ENCODE measurements at regions not wholly inside any gene's neighbourhood (a gene's known extent, or its start where the extent isn't known, plus 50 kb on each side); places are given as distances from the start of the nearest gene placed in this dataset.

DNA sequence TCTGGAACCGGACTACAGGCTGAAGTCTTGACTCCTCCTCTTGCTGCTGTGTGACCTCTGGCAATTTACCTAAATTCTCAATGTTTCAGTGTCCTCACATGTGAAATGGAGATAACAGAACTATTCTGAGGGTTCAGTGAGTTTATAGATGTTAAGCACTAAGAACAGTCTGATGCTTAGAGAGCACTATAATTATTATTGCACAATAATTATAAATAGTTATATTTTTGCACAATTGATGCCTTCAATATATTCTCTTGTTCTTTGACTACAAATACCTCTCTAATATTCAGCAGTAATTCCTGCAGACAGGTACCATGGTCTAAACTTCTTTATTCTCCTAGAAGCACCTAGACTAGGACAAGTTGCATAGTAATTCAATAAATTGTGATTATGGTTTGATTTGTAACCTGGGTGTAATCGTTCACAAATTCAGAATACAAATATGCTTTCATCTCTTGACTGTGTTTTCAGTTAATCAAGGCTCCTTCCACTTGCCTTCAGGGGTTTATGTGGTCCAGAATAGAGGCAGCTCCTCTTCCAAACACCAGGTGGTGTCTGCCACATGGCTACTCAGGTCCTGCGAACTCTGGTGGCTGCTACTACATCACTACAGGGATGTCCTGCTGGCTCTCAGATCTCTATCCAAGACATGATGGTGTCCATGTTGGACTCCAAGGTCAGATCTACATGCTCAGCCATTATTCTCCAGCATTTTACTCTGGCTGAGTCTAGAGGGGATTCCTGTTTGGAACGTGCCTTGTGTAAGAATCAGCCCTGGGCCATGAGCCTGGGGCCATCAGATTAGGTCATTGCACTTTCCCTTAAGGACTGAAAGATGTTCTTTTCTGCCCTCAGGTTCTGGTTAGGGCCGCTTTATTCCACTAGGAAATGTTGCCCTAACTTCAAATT lies 103.4 kb downstream of the QRFPR start:
- intact Hi-C loops (cut with DNase I): no loop called here
- no peak for DNase-seq (ENCODE audit: low spot score)

DNA sequence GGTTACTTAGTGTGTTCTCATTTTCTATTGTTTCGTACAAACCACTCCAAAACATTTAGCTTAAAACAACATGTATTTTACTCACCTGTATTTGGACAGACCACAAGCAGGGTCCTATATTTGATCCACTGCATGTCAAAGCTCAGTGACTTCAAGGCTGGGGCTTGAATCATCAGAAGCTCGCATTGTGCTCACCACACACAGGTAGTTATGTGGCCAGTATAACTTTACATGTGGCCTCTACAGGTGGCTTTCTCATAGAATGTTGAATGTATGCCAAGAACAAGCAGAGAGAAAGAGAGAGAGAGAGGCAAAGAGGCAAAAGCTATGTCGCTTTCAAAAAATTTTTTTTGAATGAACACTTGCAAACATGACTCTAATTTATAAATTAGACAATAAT lies 107.6 kb downstream of the QRFPR start:
- intact Hi-C loops (cut with DNase I): no loop called here
- DNase-seq (ENCODE audit: low spot score): no peak

DNA sequence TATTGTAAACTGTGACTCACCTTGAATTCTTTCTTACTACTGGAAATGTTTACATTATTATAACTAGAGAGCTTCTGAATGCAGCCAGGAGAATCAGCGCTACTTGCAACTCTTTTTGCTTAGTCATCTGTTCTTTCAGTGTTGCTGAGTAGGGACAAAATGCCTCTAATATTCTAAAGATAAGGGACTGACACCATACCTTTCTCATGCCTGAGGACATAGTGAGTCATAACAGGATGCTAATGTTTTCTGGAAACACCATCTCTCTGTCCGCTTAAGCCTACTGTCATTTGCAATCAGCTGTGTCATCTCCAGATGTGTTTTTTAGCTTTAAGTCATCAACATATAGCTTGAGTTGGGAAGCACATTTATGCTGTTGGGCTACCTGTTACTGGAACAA lies 108.3 kb downstream of the QRFPR start:
- DNase-seq (ENCODE audit: low spot score): no peak
- intact Hi-C loops (cut with DNase I): no loop called here

DNA sequence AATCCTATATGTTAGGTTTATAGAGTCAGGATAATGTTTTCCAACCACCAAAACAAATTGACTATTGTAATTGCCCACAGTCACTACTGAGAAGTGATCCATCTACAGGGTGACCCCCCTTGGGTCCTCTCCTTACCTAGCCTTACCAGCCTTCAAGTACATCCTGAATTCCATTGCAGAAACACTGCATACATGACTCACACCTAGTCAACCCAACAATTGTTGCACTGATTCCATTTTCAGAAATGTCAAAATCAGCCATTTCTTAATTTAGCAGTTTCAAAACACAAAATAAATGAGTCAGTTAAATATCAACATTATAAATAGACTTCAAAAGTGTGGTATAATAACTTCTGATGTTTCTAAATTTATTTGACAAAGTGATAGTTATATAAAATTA lies 106.3 kb upstream of the TNIP3 start:
- DNase-seq (ENCODE audit: low spot score): no peak
- intact Hi-C loops (cut with DNase I): no loop called here

DNA sequence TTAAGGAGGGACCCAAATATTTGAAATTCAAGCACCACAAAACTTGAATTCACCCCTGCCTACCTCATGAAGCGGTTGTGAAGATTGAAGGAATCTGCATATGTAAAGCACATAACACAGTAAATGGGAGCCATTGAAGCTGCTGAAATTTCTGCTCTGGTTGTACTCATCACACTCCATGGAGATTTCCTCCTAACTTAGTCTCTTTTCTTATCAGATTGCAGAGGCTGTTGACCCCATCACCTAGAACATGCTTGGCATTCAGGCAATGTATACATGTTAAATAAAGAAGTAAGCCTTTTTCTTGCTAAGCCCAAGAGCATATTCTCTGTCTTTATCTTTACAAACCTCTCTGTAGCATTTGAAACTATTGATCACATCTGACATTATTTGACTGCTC lies 104.9 kb upstream of the TNIP3 start:
- intact Hi-C loops (cut with DNase I): no loop called here
- no peak for DNase-seq (ENCODE audit: low spot score)

DNA sequence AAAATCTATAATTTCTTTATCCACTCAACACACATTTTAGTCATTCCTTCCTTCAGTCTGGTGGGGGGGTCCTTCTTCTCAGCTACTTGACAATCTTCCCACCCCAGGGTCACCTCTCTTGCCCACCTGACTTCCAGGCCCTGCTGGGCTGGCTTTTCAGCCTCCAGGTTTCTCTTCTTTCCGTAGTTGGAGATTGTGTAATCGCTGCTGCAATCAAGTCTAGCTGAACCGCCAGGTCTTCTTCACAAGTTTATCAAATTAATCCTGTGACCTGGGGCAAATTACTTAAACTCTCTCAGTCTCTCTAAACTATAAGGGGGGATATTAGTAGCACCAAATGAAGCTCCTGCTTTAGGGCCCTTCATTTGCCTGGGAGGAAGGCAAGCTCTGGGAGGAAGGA lies 102.9 kb upstream of the TNIP3 start:
- no peak for DNase-seq (ENCODE audit: low spot score)
- intact Hi-C loops (cut with DNase I): no loop called here

DNA sequence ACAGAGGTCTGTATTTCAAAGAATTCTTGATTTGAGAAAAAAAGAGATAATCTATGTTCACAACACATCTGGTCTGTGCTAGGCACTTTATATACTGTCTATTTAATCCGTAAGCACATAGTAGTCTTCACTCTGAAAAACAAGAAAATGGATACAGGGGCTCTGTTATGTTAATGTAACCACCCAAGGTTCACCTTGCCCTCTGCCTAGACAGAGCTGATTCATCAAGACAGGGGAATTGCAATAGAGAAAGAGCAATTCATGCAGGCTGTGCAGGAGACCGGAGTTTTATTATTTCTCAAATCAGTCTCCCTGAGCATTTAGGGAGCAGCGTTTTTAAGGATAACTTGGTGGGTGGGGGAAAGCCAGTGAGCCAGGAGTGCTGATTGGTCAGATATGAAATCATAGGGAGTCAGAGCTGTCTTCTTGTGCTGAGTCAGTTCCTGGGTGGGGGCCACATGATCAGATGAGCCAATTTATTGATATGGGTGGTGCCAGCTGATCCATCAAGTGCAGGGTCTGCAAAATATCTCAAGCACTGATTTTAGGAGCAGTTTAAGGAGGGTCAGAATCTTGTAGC lies 92.9 kb upstream of the TNIP3 start:
- intact Hi-C loops (cut with DNase I): no loop called here

DNA sequence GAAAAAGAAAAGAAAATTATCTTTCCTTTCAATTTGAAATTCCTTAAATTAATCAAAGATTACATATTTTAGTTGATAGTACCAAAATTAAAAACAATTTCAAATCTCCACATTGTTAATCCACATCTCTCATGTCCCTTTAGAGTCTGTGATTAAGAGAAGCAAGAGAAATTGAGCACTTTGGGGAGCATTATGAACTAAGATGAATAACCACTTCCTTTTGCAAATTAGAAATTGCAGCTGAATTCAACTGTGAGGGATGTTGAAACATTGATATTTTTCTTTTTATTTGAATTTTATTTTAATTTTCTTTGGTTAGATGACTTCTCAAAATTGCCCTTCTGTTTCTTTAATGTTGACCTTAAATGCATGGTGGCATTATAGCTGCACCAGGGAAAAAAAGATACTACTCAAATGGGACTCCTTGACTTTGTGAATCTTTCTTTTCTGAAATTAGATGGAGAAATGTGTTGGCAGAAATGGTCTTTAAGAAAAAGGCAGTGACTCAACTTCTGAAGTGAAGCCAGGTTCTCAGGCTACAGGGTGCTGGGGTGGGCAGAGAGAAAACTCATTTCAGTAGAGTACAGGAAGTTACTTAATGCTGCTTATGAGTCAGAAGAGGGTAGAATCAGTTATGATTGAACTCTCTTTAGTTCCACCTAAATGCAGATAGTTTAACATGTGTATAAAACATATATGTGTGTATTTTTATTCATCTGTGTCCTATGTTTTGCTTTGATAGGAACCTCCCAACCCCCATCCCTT lies 92.0 kb upstream of the TNIP3 start:
- no peak for DNase-seq (ENCODE audit: low spot score)
- intact Hi-C loops (cut with DNase I): no loop called here

More for the DNA sequence above, 92.9 kb upstream of the TNIP3 start:
- DNase-seq (ENCODE audit: low spot score): no peak

DNA sequence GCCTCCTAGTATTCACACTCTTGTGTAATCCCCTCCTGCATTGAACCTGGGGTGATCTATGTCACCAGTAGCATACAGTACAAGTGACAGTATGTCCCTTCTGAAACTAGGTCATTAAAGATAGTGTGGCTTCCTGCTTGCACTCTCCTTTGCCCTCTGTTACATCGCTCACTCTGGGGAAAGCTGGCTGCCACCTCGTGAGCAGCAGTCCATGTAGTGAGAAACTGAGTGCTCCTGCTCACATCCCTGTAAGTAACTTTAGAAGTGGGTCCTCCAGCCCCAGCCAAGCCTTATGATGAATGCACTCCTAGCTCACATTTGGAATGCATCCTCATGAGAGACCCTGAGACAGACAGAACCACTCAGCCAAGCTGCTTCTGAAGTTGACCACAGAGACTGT lies 89.8 kb upstream of the TNIP3 start:
- intact Hi-C loops (cut with DNase I): no loop called here
- no peak for DNase-seq (ENCODE audit: low spot score)

DNA sequence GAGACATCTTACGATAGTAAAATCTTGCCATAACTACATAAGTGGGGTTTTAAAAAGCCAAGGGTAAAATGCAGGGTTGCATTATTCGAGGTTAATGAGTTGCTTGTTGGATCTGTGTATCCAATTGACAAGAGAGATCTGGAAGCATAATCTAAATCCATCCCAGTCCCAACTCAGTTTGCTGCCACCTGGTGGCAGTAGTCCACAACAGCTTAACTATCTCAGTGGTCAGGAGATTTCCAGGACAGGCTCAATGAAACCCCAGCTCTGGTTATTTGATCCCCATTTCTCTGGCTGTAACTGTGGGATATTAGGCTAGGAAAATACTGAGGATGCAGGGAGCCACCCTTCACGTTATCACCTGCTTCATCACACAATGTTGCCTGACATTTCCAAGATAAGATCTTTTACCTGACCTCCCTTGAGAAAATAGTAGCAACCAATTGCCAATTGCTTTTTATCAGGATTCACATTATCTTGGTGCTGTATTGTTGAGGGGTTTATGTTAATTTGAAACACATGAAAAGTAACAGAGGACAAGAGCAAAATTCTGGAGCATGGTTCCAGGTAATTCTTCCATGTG lies 88.2 kb upstream of the TNIP3 start:
- peak; percentile 85 for DNase-seq (ENCODE audit: low spot score)
- intact Hi-C loops (cut with DNase I): no loop called here

DNA sequence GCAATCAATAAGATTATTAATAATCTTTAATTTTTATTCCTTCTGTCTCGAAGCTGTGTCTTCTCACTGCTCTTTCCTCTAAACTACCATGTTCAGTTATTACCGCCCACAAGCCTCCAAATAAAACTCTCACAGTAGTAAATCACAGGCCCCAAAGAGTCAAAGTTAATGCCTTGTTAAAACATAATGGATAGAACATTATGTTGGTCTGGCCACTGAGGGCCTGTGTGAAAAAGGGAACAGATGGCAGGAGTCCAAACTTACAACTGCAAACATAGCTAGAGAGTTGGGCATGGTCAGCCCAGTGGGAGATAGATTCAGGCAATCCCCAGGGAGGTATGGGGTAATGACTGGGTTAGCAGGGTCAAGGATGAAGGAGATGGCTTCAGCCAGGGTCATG lies 84.6 kb upstream of the TNIP3 start:
- intact Hi-C loops (cut with DNase I): no loop called here
- no peak for DNase-seq (ENCODE audit: low spot score)

DNA sequence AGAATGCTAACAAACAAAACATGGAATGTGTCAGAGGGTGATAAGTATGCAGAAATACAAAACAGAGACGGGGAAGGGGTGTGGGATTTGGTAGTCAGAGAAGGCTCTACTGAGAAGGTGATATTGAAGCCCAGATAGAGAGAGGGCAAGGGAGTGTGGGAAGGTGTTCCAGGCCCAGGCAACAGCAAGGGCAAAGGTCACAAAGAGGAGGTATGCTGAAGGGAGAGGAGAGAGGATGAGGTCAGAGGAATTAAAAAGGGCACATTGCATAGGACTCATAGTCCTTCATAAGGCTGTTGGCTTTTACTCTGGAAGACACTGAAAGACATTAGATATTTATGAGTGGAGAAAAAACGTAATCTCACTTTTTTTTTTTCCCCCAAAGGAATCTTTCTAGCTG lies 82.6 kb upstream of the TNIP3 start:
- intact Hi-C loops (cut with DNase I): no loop called here
- no peak for DNase-seq (ENCODE audit: low spot score)

DNA sequence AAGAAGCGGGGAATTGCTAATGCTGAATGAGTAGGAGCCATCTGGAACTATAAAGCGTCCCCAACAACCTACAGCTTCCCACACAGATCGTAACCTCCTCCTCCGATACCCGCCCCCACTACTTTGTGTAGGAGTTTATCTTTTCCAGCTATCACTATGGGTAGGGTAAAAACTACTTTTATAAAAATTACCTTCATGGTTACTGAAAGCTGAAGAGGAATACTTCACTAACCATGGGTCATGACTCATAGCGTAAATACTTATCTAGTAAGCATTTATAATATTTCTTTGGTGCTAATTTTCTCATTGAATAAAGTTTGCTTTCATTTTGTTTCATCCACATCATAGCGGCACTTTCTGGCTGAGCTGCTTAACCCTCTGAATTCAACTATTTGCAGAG lies 79.4 kb upstream of the TNIP3 start:
- DNase-seq (ENCODE audit: low spot score): no peak
- intact Hi-C loops (cut with DNase I): no loop called here

DNA sequence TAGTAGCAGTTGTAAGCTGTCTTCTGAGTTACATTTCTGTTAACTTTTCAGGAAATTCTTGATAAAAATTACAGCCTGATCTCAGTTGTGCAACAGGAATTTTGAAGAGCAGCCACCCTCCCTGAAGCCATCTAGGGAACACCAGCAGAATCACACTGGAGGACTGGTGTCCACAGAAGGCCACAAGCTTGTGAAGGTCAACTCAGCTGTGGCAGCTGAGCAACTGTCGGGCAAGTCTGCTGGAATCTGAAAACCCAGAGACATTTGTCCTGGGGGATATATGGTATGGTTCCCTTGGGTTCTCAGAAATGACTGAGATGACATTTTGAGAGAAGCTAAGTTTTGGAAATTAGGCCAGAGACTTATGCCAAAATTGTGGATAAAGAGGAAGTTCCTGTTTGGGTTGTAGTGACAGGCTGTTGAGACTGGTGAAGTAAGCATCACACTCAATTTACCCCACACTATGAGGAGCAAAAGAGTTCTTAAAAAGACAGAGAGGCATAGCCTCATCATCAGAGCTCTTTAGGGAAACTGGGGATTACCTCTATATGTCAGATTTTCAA lies 78.1 kb upstream of the TNIP3 start:
- intact Hi-C loops (cut with DNase I): no loop called here
- no peak for DNase-seq (ENCODE audit: low spot score)

DNA sequence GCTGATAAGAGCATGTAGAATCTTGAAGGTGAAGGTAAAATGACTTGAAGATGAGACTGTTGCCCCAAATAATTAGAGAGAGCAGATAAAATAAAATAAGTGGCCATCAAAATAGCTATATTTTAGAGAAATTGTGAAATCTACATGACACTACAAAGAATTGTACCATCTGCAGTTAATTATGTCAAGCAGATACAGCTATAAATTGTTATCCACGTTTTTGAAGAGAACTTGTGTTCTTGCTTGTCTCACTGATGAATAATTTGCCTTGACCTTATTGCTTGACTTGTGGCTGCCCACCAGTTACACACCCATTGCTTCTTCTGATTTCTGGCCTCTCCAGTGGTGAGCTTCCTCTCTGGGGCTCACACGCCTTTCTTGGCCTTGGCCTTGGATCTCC lies 75.8 kb upstream of the TNIP3 start:
- intact Hi-C loops (cut with DNase I): no loop called here
- no peak for DNase-seq (ENCODE audit: low spot score)

DNA sequence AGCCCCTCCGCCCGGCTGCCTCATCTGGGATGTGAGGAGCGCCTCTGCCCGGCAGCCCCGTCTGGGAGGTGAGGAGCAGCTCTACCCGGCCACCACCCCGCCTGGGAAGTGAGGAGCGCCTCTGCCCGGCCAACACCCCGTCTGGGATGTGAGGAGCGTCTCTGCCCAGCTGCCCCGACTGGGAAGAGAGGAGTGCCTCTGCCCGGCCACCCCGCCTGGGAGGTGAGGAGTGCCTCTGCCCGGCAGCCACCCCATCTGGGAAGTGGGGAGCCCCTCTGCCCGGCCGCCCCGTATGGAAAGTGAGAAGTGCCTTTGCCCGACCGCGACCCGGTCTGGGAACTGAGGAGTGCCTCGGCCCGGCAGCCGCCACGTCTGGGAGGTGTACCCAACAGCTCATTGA lies 74.3 kb upstream of the TNIP3 start:
- intact Hi-C loops (cut with DNase I): no loop called here
- no peak for DNase-seq (ENCODE audit: low spot score)

DNA sequence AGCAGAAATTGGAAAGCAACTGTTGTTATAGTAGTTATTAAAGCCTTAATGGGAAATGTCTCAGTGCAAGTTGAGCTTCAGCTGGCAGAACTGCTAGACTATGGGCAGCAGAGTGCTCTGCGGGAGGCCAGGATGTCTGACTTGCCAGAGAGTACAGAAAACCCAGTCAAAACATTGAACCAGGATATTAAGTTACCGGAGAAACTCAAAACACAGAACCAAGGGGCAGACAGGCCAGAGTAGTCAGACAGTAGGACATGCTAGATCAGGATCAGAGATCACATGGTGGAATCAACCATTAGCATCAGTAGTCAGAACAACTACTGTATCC lies 72.9 kb upstream of the TNIP3 start:
- intact Hi-C loops (cut with DNase I): no loop called here
- DNase-seq (ENCODE audit: low spot score): no peak

DNA sequence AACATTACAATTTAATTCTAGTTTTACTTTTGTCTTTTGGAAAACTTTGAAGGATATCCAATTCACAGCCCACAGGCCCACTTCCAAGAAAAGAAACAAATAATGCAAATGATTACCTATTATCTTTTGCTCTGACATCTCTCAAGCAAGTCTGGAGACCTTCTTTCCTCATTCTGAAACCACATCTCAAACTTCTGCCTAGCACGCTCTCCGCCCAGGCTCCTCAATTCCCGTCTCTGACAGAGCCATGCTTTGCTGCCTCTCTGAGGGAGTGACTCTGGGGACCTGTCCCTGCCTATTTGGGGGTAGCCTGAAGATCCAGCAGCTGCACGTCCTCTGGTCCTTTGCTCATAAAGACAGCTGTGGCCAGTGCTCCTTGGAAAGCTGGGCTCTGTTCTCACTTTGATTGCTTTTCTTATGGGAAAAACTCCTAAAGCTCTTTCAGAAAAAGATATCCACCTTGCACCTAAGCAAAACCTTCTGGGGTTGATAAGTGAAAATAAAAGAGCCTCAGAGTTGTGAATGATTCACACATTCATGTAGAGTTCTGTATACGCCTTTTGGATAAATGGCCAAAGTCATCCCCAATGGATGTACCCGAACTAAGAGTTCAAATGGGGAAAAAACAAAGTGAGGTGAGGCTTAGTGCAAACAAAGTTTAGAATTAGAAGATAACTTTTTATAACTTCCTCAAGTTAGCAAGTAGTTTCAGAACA lies 72.4 kb upstream of the TNIP3 start:
- intact Hi-C loops (cut with DNase I): no loop called here
- DNase-seq (ENCODE audit: low spot score): no peak

DNA sequence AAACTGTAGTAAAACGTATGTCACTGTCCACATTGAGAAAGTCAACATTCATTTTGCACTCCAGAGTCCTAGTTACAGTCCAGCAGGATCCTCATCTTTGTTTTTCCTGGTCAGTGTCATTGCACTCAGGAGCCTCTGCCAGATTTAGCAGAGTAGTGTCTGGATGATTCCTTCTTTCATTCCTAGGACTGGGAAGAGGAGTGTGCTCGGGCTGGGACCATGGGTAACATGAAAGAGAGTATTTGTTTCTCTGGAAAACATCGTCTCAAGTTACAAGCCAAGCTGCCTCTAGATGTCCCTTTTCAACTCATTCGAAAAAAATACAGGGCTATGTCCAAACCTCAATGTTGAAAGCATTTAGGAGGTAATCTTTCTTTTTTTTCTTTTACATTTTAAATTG lies 69.9 kb upstream of the TNIP3 start:
- intact Hi-C loops (cut with DNase I): no loop called here
- DNase-seq (ENCODE audit: low spot score): no peak
